Cardiac fibroblast (primary cell): ENCODE measurements at regions not wholly inside any gene's neighbourhood (a gene's known extent, or its start where the extent isn't known, plus 50 kb on each side); places are given as distances from the start of the nearest gene placed in this dataset.

Experiments
- DNase-seq, 2 donors: peaks; one replicate each; pipeline versions ENCODE4 v3.0.0 to v3.0.0-alpha.2; 2010; ENCODE audit warnings: low read depth in 2 of 2
- H3K4me3 ChIP-seq, 2 donors: replicated peaks in 1 of 2; 1 replicate in 1 of 2; 2 replicates in 1 of 2; pipeline ENCODE4 v1.5.1; 2011; ENCODE audit warnings: low read depth in 2 of 2, low read length in 2 of 2, mild to moderate bottlenecking in 2 of 2, moderate library complexity in 1 of 2
- TF ChIP-seq, protein P1 (sequence below): IDR thresholded peaks from one replicate; pipeline ENCODE4 v1.5.1; 2011; ENCODE audit warnings: low read depth, mild to moderate bottlenecking, low read length, inconsistent platforms

DNA sequence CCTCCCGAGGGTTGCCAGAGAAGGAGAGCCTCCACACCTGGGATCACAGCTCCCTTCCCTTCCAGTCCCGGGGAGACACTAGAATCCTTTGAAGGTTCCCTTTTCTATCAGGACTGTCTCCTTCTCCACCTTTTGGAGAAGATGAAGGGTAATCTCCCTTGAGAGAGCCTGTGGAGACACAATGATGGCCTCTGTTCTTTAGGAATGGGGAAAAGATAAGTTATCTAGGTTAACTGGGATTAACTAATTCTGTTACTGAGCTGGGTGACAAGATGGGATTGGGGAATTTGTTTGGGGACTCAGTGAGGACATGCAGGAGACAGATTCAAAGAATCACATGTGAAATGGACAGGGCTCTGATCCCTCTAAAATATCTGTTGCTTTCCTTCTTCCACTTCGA, 181.1 kb upstream of the BMPER start:
- DNase-seq: no peak
- H3K4me3 ChIP-seq: no peak overlapping the region
- TF ChIP-seq, protein P1, sequence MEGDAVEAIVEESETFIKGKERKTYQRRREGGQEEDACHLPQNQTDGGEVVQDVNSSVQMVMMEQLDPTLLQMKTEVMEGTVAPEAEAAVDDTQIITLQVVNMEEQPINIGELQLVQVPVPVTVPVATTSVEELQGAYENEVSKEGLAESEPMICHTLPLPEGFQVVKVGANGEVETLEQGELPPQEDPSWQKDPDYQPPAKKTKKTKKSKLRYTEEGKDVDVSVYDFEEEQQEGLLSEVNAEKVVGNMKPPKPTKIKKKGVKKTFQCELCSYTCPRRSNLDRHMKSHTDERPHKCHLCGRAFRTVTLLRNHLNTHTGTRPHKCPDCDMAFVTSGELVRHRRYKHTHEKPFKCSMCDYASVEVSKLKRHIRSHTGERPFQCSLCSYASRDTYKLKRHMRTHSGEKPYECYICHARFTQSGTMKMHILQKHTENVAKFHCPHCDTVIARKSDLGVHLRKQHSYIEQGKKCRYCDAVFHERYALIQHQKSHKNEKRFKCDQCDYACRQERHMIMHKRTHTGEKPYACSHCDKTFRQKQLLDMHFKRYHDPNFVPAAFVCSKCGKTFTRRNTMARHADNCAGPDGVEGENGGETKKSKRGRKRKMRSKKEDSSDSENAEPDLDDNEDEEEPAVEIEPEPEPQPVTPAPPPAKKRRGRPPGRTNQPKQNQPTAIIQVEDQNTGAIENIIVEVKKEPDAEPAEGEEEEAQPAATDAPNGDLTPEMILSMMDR: no peak

DNA sequence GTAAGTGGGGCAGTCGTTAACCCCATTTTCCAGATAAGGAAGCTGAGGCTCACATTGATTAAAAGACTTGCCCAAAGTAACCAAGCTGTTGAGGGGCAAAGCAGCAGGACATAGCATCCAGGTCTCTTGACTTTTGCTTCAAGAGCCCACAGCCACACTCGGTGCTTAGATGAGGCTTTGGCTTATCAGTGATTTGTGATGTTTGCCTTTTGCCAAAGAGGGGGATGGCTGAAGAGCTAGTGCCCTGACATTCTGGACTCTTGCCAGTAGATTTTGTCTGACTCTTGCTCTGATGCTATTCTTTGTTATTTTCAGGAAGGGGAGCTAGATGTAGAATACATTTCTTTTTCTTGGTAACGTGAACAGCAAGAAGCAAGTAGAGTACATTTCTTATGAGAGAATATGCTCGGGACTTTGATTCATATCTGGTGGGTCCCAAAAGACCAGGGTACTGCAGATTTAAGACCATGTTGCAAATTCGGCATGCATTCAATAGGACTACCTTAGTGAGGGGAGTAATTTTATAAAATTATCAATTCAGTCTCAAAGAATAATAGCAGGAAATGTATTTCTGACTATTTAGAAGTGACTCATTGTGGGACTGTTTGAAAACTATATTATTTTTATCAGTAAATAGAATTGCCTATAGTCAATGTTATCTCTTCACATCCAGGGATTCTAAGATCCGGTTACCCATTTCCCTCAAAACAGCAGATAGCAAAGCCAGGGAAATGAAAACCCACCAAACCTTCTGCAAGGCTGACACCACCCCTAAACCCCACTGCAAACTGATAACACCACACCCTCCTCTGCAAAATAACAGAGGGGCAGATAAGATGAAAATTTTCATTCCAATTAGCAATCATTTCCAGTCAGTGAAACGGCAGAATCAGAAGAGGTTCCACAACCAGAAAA, 180.0 kb upstream of the BMPER start:
- H3K4me3 ChIP-seq: no peak overlapping the region
- DNase-seq: peak in 1 of 2 donors; percentile 59
- TF ChIP-seq, protein P1: no peak

DNA sequence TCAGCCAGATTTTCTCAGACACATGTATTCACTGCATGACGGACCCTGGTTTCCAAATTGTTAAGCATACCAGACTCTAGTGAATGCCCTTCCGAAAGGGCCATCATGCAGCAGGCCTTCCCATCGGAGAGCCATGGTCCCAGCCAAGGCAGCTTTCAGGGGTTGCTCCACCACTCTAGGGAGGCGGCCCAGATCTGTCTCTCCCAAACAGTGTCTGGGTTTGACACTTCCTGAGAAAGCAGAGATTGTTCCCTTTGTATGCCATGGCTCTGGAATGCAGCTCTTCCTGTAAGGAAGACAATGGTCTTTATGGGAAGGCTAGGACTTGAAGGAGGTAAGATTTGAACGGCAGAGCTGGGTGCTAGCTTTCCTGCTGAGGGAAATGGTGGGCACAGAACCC, 178.8 kb upstream of the BMPER start:
- TF ChIP-seq, protein P1: no peak
- H3K4me3 ChIP-seq: no peak overlapping the region
- peak; percentile 21 to 40 for DNase-seq

DNA sequence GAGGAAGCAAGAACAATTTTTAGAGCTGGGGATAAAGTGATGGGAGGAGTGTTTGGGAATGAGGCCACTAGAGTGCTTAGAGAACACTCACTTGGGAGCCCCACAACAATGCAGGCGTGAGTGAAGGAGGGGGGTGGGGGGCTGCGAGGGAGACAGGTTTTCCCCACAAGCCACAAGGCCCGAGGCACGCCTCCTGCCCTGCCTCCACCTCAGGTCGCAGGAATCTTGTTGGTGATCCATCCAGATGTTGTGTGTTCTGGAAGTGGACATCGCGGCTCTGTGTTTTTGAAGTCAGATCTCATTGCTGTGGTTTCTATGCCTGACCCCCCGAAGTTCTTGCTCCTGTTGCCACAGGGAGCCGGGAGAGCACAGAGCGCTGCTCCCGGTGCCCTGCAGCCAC, 178.0 kb upstream of the BMPER start:
- TF ChIP-seq, protein P1: no peak
- DNase-seq: no peak
- no peak overlapping the region for H3K4me3 ChIP-seq

DNA sequence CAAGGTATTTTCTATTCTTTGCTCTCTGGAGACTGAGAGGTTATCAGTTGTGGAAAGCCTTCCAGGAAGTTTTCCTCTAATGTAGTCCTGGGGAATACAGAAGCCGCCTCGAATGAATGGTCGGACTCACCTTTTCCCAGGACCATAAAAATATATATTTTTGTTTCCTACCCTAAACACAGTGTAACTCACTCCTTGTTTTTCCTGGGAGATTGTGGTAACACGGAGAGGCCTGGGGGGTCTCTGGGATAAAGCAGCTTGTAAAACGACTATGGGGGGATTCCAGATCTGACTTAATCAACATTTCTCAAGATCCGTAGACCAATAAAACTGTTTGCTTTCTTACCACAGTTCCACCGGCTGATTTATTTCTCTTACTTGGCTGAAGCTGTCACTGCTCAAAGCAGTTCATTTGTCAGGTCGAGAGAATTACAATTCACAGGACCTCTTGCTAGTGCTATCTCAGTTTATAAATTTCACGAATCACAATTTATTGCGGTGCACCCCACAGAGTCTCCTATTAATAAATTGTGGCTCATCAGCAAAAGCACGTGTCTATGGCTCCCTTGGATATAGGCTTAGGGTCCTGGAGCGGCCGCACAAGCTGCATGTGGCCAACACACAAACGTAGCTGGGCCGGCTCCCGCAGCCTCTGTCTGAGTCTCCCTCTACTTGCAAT, 176.3 kb upstream of the BMPER start:
- TF ChIP-seq, protein P1: no peak
- no peak for DNase-seq
- H3K4me3 ChIP-seq: no peak overlapping the region

DNA sequence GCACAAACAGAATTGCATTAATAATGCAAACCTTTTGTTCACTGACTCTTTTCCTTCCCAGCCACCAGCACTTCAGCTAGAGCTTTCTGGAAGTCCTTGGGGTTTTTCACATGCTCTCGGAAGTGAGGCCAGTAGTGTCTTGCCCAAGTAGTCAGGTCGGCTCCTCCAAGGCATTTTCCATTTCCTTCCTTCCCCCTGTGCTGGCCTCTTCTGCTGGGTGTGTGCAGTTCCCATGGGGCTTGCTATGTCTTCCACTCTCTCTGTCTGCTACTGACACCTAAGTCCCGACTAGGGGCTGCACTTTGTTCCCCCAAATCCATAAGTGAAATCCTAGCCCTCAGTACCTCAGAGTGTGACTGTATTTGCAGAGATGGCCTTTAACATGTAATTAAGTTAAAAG, 175.6 kb upstream of the BMPER start:
- no peak overlapping the region for H3K4me3 ChIP-seq
- no peak for DNase-seq
- TF ChIP-seq, protein P1: no peak
